HG02938 (cell line): ENCODE measurements at regions not wholly inside any gene's neighbourhood (a gene's known extent, or its start where the extent isn't known, plus 50 kb on each side); places are given as distances from the start of the nearest gene placed in this dataset.

Source experiments
- ATAC-seq: cut with Tn5 transposase; IDR thresholded peaks from one replicate; pipeline ENCODE4 v1.9.1; 2021; ENCODE audit warnings: mild to moderate bottlenecking, moderate library complexity; ENCODE audit not compliant: unreplicated experiment

GRCh38 chr16:31700530-31701388, 172.8 kb upstream of the ZNF267 start:
- ATAC-seq = peak; percentile 51

GRCh38 chr16:31701734-31702133, 171.9 kb upstream of the ZNF267 start:
- no peak for ATAC-seq

- no peak for ATAC-seq
These were observed 170.8 kb upstream of the ZNF267 start for GRCh38 chr16:31702796-31703195.

- ATAC-seq = no peak
These were observed 170.0 kb upstream of the ZNF267 start for GRCh38 chr16:31703526-31704128.

GRCh38 chr16:31704138-31704537, 169.5 kb upstream of the ZNF267 start:
- no peak for ATAC-seq

GRCh38 chr16:31705371-31705770, 168.2 kb upstream of the ZNF267 start:
- ATAC-seq = no peak

- ATAC-seq = no peak
These were observed 167.3 kb upstream of the ZNF267 start for GRCh38 chr16:31706318-31706717.

- ATAC-seq = no peak
These were observed 166.7 kb upstream of the ZNF267 start for GRCh38 chr16:31706925-31707324.

GRCh38 chr16:31707743-31708335, 165.8 kb upstream of the ZNF267 start:
- no peak for ATAC-seq

GRCh38 chr16:31708348-31708747, 165.3 kb upstream of the ZNF267 start:
- ATAC-seq = no peak

- no peak for ATAC-seq
These were observed 164.4 kb upstream of the ZNF267 start for GRCh38 chr16:31709181-31709580.

- no peak for ATAC-seq
These were observed 163.5 kb upstream of the ZNF267 start for GRCh38 chr16:31710134-31710533.

GRCh38 chr16:31710880-31711279, 162.7 kb upstream of the ZNF267 start:
- ATAC-seq = no peak

GRCh38 chr16:31711344-31711845, 162.2 kb upstream of the ZNF267 start:
- ATAC-seq = no peak

- ATAC-seq = no peak
These were observed 161.5 kb upstream of the ZNF267 start for GRCh38 chr16:31712064-31712540.

GRCh38 chr16:31713071-31713944, 160.3 kb upstream of the ZNF267 start:
- peak; percentile 95 for ATAC-seq

- ATAC-seq = no peak
These were observed 159.4 kb upstream of the ZNF267 start for GRCh38 chr16:31713945-31714902.

GRCh38 chr16:31714903-31715504, 158.6 kb upstream of the ZNF267 start:
- ATAC-seq = no peak

- ATAC-seq = no peak
These were observed 157.7 kb upstream of the ZNF267 start for GRCh38 chr16:31715915-31716314.
